Mucosa of rectum (tissue), 2 donors: ENCODE measurements at regions not wholly inside any gene's neighbourhood (a gene's known extent, or its start where the extent isn't known, plus 50 kb on each side); places are given as distances from the start of the nearest gene placed in this dataset.

Experiments
- H3K27ac ChIP-seq, 2 donors: one replicate each; pipeline ENCODE4 v1.7.0; 2013; ENCODE audit warnings: inconsistent platforms in 2 of 2, low read depth in 2 of 2, low read length in 2 of 2
- H3K27me3 ChIP-seq, 2 donors: one replicate each; pipeline ENCODE4 v1.7.0; 2013; ENCODE audit warnings: low read length in 2 of 2; ENCODE audit not compliant: control insufficient read depth in 2 of 2, insufficient read depth in 2 of 2
- H3K36me3 ChIP-seq, 2 donors: one replicate each; pipeline ENCODE4 v1.7.0; 2013; ENCODE audit warnings: low read length in 2 of 2; ENCODE audit not compliant: control insufficient read depth in 2 of 2, insufficient read depth in 2 of 2
- H3K4me1 ChIP-seq, 2 donors: one replicate each; pipeline ENCODE4 v1.7.0; 2013; ENCODE audit warnings: low read length in 2 of 2, mild to moderate bottlenecking in 1 of 2; ENCODE audit not compliant: control insufficient read depth in 2 of 2, insufficient read depth in 2 of 2
- H3K4me3 ChIP-seq, 2 donors: one replicate each; pipeline ENCODE4 v1.7.0; 2013; ENCODE audit warnings: low read length in 2 of 2
- H3K9ac ChIP-seq, 2 donors: one replicate each; pipeline ENCODE4 v1.7.0; 2013; ENCODE audit warnings: low read length in 2 of 2, low read depth in 1 of 2, mild to moderate bottlenecking in 1 of 2
- H3K9me3 ChIP-seq, 2 donors: one replicate each; pipeline ENCODE4 v1.7.0; 2013; ENCODE audit warnings: low read length in 2 of 2; ENCODE audit not compliant: control insufficient read depth in 2 of 2
- donor health status: healthy.
- donor health status: Normal muscosa, but diverticular disease.

- Histone ChIP-seq H3K4me3 (no peak overlapping the region), H3K36me3 (no peaks in the 10 kb centered on the region), H3K4me1 (no peaks in the 10 kb centered on the region)
These were observed 244.2 kb downstream of the UQCRFS1 start for GRCh38 chr19:28968721-28969120.

DNA sequence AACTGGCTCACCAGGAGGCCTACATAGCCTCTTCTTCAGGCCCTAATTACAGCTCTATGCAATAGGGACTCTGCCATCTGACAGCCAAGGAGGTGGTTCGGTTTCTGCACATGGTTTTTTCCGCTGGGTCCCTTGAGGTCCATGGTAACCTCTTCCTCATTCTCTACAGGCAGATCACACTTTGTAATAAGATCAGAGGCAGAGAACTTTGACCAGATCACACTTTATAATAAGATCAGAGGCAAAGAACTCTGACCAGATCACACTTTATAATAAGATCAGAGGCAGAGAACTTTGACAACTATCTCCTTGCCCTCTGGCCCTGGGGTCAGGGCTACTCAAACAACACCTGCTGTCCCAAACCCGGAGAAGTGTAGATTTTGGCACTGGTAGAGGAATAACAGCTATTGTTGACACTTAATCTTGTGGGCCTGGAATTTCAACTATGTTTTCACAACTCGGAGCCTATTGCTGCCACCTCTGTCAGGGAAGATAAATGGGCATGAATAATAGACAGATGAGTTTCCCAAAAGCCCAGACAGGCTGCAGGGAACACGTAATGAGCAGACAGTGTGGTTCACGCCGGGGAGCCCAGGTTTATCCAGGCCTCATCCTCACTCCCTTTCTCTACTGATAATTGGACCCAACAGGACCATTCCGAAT, 246.1 kb downstream of the UQCRFS1 start:
- no peak overlapping the region for H3K27ac ChIP-seq
- no peaks in the 10 kb centered on the region for H3K27me3 ChIP-seq
- no peak overlapping the region for H3K4me3 ChIP-seq
- no peaks in the 10 kb centered on the region for H3K36me3 ChIP-seq
- no peak overlapping the region for H3K9ac ChIP-seq
- H3K9me3 ChIP-seq, result no peaks in the 10 kb centered on the region
- no peaks in the 10 kb centered on the region for H3K4me1 ChIP-seq

More at GRCh38 chr19:28968721-28969120, 244.2 kb downstream of the UQCRFS1 start:
- no peak overlapping the region for H3K9ac ChIP-seq
- no peaks in the 10 kb centered on the region for H3K9me3 ChIP-seq
- no peak overlapping the region for H3K27ac ChIP-seq
- H3K27me3 ChIP-seq, result no peaks in the 10 kb centered on the region

DNA sequence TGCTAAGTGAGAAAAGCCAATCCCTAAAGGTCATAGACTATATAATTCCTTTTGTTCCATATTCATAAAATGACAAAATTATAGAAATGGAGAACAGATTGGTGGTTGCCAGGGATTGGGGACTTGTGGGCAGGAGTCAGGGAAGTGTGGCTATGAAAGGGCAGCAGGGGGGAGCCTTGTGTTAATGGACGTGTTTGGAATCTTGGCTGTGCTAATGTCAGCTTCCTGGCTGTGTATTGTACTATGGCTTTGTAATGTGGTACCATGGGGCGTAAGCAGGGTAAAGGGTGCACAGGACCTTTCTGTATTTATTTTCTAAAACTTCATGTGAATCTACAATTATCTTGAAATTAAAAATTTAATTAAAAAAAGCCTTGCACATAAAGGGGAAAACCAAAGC, 248.5 kb downstream of the UQCRFS1 start:
- no peaks in the 10 kb centered on the region for H3K9me3 ChIP-seq
- no peak overlapping the region for H3K9ac ChIP-seq
- H3K4me3 ChIP-seq, result no peak overlapping the region
- H3K27ac ChIP-seq, result no peak overlapping the region
- H3K36me3 ChIP-seq, result no peaks in the 10 kb centered on the region
- H3K4me1 ChIP-seq, result no peaks in the 10 kb centered on the region
- H3K27me3 ChIP-seq, result no peaks in the 10 kb centered on the region

- Histone ChIP-seq H3K27ac (no peak overlapping the region), H3K4me3 (no peak overlapping the region), H3K4me1 (no peaks in the 10 kb centered on the region), H3K9me3 (no peaks in the 10 kb centered on the region), H3K9ac (no peak overlapping the region), H3K27me3 (no peaks in the 10 kb centered on the region), H3K36me3 (no peaks in the 10 kb centered on the region)
These were observed 249.3 kb downstream of the UQCRFS1 start for GRCh38 chr19:28963486-28964250.

DNA sequence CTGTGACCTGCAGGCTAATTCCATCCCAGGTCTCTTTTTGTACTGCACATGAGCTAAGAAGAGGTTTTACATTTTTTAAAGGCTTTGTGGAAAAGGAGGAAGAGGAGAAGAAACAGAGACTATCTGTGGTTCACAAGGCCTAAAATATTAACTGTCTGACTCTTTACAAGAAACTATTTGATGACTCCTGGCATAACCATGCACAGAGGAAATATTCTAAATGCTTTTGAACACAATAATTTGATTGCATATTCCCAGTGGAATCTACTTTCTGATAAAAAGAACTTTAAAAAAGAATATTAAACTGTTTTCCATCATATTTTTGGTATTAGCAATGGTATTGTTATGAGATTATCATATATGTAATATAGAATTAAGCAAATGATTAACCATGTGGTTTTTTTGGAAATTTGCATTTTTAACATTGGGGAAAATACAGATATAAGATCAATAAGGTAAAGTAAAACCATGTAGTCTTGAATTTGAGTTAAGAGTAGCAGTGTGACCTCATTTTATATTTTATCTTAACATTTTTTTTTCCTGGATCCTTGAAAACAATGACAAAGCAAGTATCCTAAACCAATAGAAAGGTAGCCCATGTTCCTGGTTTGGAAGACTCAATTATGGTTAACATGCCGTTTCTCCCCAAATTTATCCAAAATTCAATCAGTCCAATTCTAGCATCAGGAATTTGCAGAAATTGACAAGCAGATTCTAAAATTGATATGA, 251.0 kb downstream of the UQCRFS1 start:
- Histone ChIP-seq H3K4me3 (no peak overlapping the region), H3K4me1 (no peaks in the 10 kb centered on the region), H3K36me3 (no peaks in the 10 kb centered on the region), H3K9ac (no peak overlapping the region), H3K27ac (no peak overlapping the region), H3K9me3 (no peaks in the 10 kb centered on the region), H3K27me3 (no peaks in the 10 kb centered on the region)

DNA sequence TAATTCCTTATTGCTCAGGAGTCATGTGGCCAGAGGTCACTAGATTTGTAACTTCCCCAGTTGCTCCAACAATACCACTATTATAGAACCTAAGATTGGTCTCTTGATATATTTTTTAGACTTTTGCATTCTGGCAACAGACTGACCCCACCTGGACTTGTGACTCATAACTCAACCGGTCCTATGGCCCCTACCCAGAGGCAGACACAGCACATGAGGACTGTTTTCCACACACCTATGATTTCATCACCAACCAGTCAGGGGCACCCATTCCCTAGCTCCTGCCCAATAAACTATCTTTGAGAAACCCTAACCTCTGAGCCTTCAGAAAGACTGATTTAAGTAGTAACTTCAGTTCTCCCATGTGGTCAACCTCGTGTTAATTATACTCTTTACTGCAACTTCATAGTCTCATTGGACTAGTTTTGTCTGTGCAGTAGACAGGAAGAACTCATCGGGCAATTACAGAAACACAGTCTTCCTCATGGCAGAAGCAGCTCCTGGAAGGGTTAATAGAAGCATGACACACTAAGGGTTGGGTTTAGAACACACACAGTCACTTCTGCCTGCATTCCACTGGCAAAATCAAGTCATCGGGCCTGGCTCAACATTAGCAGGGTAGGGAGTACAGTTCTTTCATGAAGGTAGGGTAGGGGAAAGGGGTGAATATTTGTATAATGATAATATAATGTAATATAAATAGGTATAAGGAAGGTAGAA, 251.8 kb downstream of the UQCRFS1 start:
- no peaks in the 10 kb centered on the region for H3K36me3 ChIP-seq
- no peaks in the 10 kb centered on the region for H3K4me1 ChIP-seq
- H3K9me3 ChIP-seq, result no peaks in the 10 kb centered on the region
- H3K4me3 ChIP-seq, result no peak overlapping the region
- no peak overlapping the region for H3K27ac ChIP-seq
- no peaks in the 10 kb centered on the region for H3K27me3 ChIP-seq
- no peak overlapping the region for H3K9ac ChIP-seq

- Histone ChIP-seq H3K4me1 (no peaks in the 10 kb centered on the region), H3K9ac (no peak overlapping the region), H3K27ac (no peak overlapping the region), H3K4me3 (no peak overlapping the region), H3K9me3 (no peaks in the 10 kb centered on the region), H3K27me3 (no peaks in the 10 kb centered on the region), H3K36me3 (no peaks in the 10 kb centered on the region)
These were observed 252.4 kb downstream of the UQCRFS1 start for GRCh38 chr19:28960586-28960985.

- no peaks in the 10 kb centered on the region for H3K27me3 ChIP-seq
- H3K36me3 ChIP-seq, result no peaks in the 10 kb centered on the region
- no peak overlapping the region for H3K4me3 ChIP-seq
- no peak overlapping the region for H3K9ac ChIP-seq
- H3K9me3 ChIP-seq, result no peaks in the 10 kb centered on the region
- no peak overlapping the region for H3K27ac ChIP-seq
- no peaks in the 10 kb centered on the region for H3K4me1 ChIP-seq
These were observed 256.0 kb downstream of the UQCRFS1 start for GRCh38 chr19:28956961-28957360.

GRCh38 chr19:28956421-28956820, 256.5 kb downstream of the UQCRFS1 start:
- Histone ChIP-seq H3K4me1 (no peaks in the 10 kb centered on the region), H3K4me3 (no peak overlapping the region), H3K36me3 (no peaks in the 10 kb centered on the region), H3K9ac (no peak overlapping the region), H3K27ac (no peak overlapping the region), H3K27me3 (no peaks in the 10 kb centered on the region), H3K9me3 (no peaks in the 10 kb centered on the region)

DNA sequence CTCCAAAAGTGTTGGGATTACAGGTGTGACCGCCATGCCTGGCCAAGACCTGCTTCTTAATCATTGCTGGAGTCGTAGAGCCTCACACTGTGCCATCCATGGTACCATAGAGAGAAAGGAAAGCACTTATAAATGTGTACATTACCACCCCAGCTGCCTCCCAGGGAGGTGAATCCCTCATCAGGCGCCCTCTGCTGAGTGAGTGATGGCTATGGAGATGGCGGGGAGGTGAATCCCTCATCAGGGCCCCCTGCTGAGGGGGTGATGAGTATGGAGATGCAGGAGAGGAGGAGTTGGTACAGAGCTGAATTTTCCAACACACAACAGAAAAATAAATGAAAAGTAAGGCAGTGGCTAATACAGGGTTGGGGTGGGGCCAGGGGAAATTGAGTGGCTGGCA, 263.4 kb downstream of the UQCRFS1 start:
- Histone ChIP-seq H3K9ac (no peak overlapping the region), H3K27ac (no peak overlapping the region), H3K27me3 (no peaks in the 10 kb centered on the region), H3K4me1 (no peaks in the 10 kb centered on the region), H3K9me3 (no peaks in the 10 kb centered on the region), H3K36me3 (no peaks in the 10 kb centered on the region), H3K4me3 (no peak overlapping the region)
